Esophagus muscularis mucosa (tissue), 4 donors: ENCODE measurements at regions not wholly inside any gene's neighbourhood (a gene's known extent, or its start where the extent isn't known, plus 50 kb on each side); places are given as distances from the start of the nearest gene placed in this dataset.

Source experiments
- DNase-seq: peaks from one replicate; pipeline ENCODE4 v3.0.0-alpha.2; 2017; ENCODE audit errors: extremely low spot score
- H3K27ac ChIP-seq, 4 donors: fragments of 200-600 bp; sonication (generic); replicated peaks in 1 of 4; 1 replicate in 3 of 4; 2 replicates in 1 of 4; pipeline ENCODE4 v1.5.1; 2016 to 2019; ENCODE audit warnings: mild to moderate bottlenecking in 1 of 4
- H3K27me3 ChIP-seq, 4 donors: fragments of 200-600 bp; sonication (generic); one replicate each; pipeline versions ENCODE4 v1.5.1 to v1.6.0; 2016 to 2019
- H3K36me3 ChIP-seq, 4 donors: fragments of 200-600 bp; sonication (generic); one replicate each; pipeline ENCODE4 v1.5.1; 2016 to 2019
- H3K4me1 ChIP-seq, 4 donors: fragments of 200-600 bp; sonication (generic); one replicate each; pipeline ENCODE4 v1.5.1; 2016 to 2019
- H3K4me3 ChIP-seq, 4 donors: fragments of 200-600 bp; sonication (generic); 1 replicate in 2 of 4; 2 replicates in 2 of 4; pipeline ENCODE4 v1.5.1; 2016 to 2019; ENCODE audit warnings: mild to moderate bottlenecking in 4 of 4, moderate library complexity in 1 of 4
- H3K9me3 ChIP-seq, 4 donors: fragments of 200-600 bp; sonication (generic); 1 replicate in 3 of 4; 2 replicates in 1 of 4; pipeline ENCODE4 v1.5.1; 2016 to 2019
- EP300 ChIP-seq: sonication (generic); formaldehyde crosslinking; IDR thresholded peaks from one replicate; pipeline ENCODE4 v1.6.1; 2017; ENCODE audit warnings: antibody characterized with exemption
- POLR2A ChIP-seq: fragments of 450-650 bp; IDR thresholded peaks from one replicate; pipeline ENCODE4 v1.6.1; 2017; ENCODE audit warnings: antibody characterized with exemption, moderate library complexity, mild to moderate bottlenecking, low read depth
- POLR2AphosphoS5 ChIP-seq, 2 donors: sonication (generic); formaldehyde crosslinking; IDR thresholded peaks; one replicate each; pipeline ENCODE4 v1.6.1; 2017; ENCODE audit warnings: antibody characterized with exemption in 2 of 2
- WGBS: methylation state at CpG from one replicate; pipeline ENCODE4 v1.1.5; 2018; 5-methylcytosine and 5-hydroxymethylcytosine counted together
- intact Hi-C: fragments of 100-400 bp; cut with DNase I; formaldehyde crosslinking; loops from one replicate; pipeline ENCODE4 v1.15.1; 2023
- TF ChIP-seq, protein P1 (sequence below), 3 experiments: fragments of 200-600 bp in 2 of 3; fragments of 450-650 bp in 1 of 3; sonication (generic) in 2 of 3; IDR thresholded peaks; one replicate each; pipeline ENCODE4 v1.5.1; 2017 to 2019; ENCODE audit warnings: antibody characterized with exemption in 3 of 3, mild to moderate bottlenecking in 2 of 3, moderate library complexity in 1 of 3

DNA sequence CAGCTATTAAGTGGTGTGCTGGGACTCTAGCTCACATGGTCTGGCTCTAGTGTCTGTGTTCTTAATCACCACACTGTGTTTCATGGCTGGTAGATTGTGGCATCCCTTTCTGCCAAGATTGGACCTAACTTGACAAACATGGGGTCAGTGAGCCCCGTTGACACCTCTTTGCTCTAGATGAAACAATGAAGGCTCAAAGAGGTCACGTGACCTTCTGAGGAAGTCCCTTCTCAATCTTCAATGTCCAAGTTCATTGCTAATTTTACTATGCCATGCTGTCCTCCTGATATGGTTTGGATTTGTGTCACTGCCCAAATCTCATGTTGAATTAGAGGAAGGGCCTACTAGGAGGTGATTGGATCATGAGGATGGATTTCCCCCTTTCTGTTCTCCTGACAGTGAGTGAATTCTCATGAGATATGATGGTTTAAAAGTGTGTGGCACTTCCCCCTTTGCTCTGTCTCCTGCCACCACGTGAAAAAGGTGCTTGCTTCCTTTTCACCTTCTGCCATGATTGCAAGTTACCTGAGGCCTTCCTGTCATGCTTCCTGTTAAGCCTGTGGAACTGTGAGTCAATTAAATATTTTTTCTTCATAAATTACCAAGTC lies 177.8 kb upstream of the MYLIP start:
- no peak overlapping the region for H3K4me3 ChIP-seq
- WGBS, result 89% methylated on average over 3 of the region's 3 CpGs
- no peaks in the 10 kb centered on the region for H3K9me3 ChIP-seq
- no peaks in the 10 kb centered on the region for H3K27me3 ChIP-seq
- TF ChIP-seq POLR2A, result no peak
- peaks cover 0 to 15% (median 3%) of the 10 kb centered on the region in 4 donors for H3K4me1 ChIP-seq
- no peak for DNase-seq
- intact Hi-C loops, result no loop called here
- H3K27ac ChIP-seq, result no peak overlapping the region
- no peaks in the 10 kb centered on the region for H3K36me3 ChIP-seq

- no peak for DNase-seq
- intact Hi-C loops, result no loop called here
- Histone ChIP-seq H3K4me3 (no peak overlapping the region), H3K27me3 (no peaks in the 10 kb centered on the region), H3K9me3 (no peaks in the 10 kb centered on the region), H3K27ac (no peak overlapping the region), H3K36me3 (no peaks in the 10 kb centered on the region), H3K4me1 (peaks cover 0 to 15% (median 3%) of the 10 kb centered on the region in 4 donors)
- TF ChIP-seq POLR2A (no peak), EP300 (no peak), POLR2AphosphoS5 (IDR thresholded peaks at IDR 0.05) (no peak)
- TF ChIP-seq, protein P1, sequence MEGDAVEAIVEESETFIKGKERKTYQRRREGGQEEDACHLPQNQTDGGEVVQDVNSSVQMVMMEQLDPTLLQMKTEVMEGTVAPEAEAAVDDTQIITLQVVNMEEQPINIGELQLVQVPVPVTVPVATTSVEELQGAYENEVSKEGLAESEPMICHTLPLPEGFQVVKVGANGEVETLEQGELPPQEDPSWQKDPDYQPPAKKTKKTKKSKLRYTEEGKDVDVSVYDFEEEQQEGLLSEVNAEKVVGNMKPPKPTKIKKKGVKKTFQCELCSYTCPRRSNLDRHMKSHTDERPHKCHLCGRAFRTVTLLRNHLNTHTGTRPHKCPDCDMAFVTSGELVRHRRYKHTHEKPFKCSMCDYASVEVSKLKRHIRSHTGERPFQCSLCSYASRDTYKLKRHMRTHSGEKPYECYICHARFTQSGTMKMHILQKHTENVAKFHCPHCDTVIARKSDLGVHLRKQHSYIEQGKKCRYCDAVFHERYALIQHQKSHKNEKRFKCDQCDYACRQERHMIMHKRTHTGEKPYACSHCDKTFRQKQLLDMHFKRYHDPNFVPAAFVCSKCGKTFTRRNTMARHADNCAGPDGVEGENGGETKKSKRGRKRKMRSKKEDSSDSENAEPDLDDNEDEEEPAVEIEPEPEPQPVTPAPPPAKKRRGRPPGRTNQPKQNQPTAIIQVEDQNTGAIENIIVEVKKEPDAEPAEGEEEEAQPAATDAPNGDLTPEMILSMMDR (IDR thresholded peaks at IDR 0.05), result no peak
- 64% methylated on average over 1 of the region's 1 CpG for WGBS
These were observed 178.9 kb upstream of the MYLIP start for GRCh38 chr6:15949982-15950381.

- 66% methylated on average over 10 of the region's 10 CpGs for WGBS
- intact Hi-C loops, result no loop called here
- Histone ChIP-seq H3K27me3 (no peaks in the 10 kb centered on the region), H3K27ac (no peak overlapping the region), H3K4me3 (no peak overlapping the region), H3K4me1 (peaks cover 0 to 15% (median 3%) of the 10 kb centered on the region in 4 donors), H3K36me3 (no peaks in the 10 kb centered on the region), H3K9me3 (no peaks in the 10 kb centered on the region)
- no peak for DNase-seq
- no peak for TF ChIP-seq EP300
- no peak for TF ChIP-seq POLR2AphosphoS5 (IDR thresholded peaks at IDR 0.05)
- TF ChIP-seq, protein P1 (IDR thresholded peaks at IDR 0.05), result no peak
- no peak for TF ChIP-seq POLR2A
These were observed 179.7 kb upstream of the MYLIP start for GRCh38 chr6:15948930-15949900.

DNA sequence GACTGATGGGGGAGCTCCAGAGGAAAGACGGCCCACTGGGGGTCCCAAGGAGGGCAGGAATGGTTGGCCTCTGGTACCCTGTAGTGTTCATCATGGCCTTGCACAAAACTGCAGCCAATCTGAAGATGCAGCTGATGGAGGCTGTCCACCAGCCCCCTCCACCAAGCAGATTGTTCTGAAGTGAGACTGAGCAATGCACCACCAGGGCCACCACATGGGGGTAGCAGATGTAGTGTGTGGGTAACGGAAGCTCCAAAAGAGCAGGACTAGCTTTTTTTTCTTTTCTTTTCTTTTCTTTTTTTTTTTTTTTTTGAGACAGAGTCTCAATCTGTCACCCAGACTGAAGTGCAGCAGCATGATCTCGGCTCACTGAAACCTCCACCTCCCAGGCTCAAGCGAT lies 181.0 kb upstream of the MYLIP start:
- H3K36me3 ChIP-seq, result no peaks in the 10 kb centered on the region
- H3K27me3 ChIP-seq, result no peaks in the 10 kb centered on the region
- H3K9me3 ChIP-seq, result no peaks in the 10 kb centered on the region
- WGBS, result 94% methylated on average over 4 of the region's 4 CpGs
- no peak overlapping the region for H3K27ac ChIP-seq
- H3K4me3 ChIP-seq, result no peak overlapping the region
- peaks cover 0 to 3% (median 0%) of the 10 kb centered on the region in 4 donors for H3K4me1 ChIP-seq
- TF ChIP-seq POLR2AphosphoS5 (IDR thresholded peaks at IDR 0.05), result no peak
- no peak for DNase-seq
- intact Hi-C loops, result no loop called here

- Histone ChIP-seq H3K27me3 (no peaks in the 10 kb centered on the region), H3K4me3 (no peak overlapping the region), H3K4me1 (no peaks in the 10 kb centered on the region), H3K36me3 (no peaks in the 10 kb centered on the region), H3K27ac (no peak overlapping the region), H3K9me3 (no peaks in the 10 kb centered on the region)
- TF ChIP-seq, protein P1 (IDR thresholded peaks at IDR 0.05), result no peak
- TF ChIP-seq EP300 (no peak), POLR2A (no peak), POLR2AphosphoS5 (IDR thresholded peaks at IDR 0.05) (no peak)
- no peak for DNase-seq
- intact Hi-C loops, result no loop called here
- WGBS, result 45% methylated on average over 1 of the region's 1 CpG
These were observed 181.4 kb upstream of the MYLIP start for GRCh38 chr6:15947436-15947835.
